ENCODE measurements at regions not wholly inside any gene's neighbourhood (a gene's known extent, or its start where the extent isn't known, plus 50 kb on each side); places are given as distances from the start of the nearest gene placed in this dataset.

GRCh38 chr3:180860180-180860858 is 52.2 kb upstream of the FXR1 start:
- no peak for TF ChIP-seq CTCF (conservative IDR thresholded peaks at IDR 0.05 in 1 of 2, IDR thresholded peaks at IDR 0.05 in 1 of 2; ENCODE audit: low read depth in 1 of 2, low read length in 2 of 2)
- TF ChIP-seq EZH2 (IDR thresholded peaks at IDR 0.05; ENCODE audit: low read length, missing control alignments) = no peak

Data from fibroblast of lung (primary cell).